ENCODE measurements at regions not wholly inside any gene's neighbourhood (a gene's known extent, or its start where the extent isn't known, plus 50 kb on each side); places are given as distances from the start of the nearest gene placed in this dataset.
"Not testable (repeated sequence)": the region's sequence is repeated elsewhere in the genome, so short reads cannot be mapped to it uniquely, and the experiment has no call there.

DNA sequence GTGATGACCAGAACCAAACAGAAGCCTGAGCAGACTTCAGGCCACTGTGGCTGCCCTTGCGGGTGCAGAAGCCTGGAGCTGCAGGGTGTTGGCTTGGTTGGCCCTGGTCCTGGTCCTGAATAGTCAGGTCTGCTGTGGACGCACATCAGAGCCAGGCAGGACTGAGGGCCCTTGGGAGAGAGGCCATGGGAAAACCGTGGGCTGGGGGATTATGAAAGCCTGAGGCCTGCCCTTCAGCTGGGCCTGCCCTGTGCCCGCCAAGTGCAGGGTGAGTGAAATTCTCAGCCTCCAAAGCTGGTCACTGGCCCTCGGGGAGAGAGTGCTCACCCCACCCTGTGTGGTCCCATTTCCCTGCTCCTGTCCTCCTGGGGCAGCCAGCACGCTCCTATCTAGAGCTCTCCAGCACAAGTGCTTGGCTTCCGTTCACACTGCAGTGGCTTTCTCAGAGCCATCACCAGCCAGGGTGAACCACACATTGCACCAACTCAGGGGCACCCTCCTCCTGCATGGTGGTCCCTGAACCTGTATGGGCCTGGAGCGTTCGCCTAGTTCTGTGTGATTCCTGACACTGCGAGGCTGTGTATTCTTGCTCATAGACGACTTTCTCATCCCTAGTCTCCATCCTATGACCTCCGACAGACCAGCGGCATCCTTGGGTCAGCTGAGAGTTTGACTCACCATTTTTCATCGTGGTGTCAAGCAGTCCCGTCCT lies 146.1 kb downstream of the TTLL2 start:
- no peak for DNase-seq (ENCODE audit: low read depth)

GRCh38 chr6:167471548-167471930 lies 146.7 kb downstream of the TTLL2 start:
- no peak for DNase-seq (ENCODE audit: low read depth)

- no peak for DNase-seq (ENCODE audit: low read depth)
Measured at GRCh38 chr6:167472148-167472547, 147.3 kb downstream of the TTLL2 start.

- DNase-seq (ENCODE audit: low read depth): no peak
Measured at GRCh38 chr6:167472880-167473279, 148.0 kb downstream of the TTLL2 start.

GRCh38 chr6:167474171-167474570 lies 149.3 kb downstream of the TTLL2 start:
- DNase-seq (ENCODE audit: low read depth): no peak

GRCh38 chr6:167474725-167475124 lies 149.8 kb downstream of the TTLL2 start:
- no peak for DNase-seq (ENCODE audit: low read depth)

GRCh38 chr6:167475947-167476346 lies 151.1 kb downstream of the TTLL2 start:
- no peak for DNase-seq (ENCODE audit: low read depth)

DNA sequence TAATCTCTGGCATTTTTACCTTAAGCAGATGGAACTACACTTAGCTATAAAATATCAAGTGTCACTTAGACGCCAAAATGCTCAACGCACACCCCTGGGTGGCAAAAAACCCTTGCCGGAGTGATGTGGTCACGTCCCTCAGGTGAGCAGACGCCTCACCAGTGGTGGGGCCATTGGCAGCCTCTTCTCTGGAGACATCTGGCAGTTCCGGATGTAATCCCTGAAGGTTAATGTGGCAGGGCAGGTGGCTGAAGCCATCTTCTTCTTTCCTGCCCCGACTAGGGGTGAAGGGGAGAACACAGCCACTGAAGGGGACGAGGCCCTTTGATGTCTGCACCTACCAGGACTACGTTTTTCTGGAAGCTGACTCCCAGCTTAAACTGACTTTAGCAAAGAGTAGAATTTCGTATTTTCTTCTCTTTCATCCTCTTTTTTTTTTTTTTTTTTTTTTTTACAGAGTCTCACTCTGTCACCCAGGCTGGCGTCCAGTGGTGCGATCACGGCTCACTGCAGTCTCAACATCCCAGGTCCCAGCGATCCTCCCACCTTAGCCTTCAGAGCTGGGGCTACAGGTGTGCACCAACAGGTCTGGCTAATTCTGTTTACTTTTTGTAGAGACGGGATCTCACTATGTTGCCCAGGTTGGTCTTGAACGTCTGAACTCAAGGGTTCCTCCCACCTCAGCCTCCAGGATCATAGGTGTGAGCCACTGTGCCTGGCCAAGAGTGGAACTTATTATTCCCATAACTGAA lies 152.1 kb downstream of the TTLL2 start:
- no peak for DNase-seq (ENCODE audit: low read depth)

GRCh38 chr6:167477688-167478087 lies 152.8 kb downstream of the TTLL2 start:
- DNase-seq (ENCODE audit: low read depth): no peak

DNA sequence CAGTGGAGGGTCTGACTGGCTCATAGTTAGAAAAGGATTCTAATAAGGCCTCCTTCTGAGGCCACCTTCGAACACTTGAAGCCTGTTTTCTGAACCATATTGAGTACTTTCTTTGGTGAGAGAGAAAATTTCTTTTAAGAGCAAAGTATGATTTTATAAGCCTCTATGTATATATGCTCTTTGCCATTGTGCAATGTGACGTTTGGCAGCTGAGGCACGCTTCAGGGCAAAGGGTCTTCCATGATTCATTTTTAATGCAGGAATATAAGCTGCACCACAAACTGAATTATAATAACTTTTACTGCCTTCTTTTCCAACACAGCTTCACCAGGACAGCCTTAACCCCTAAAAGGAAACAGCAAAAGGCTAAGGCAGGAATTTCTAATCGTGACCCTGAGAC lies 154.4 kb downstream of the TTLL2 start:
- DNase-seq (ENCODE audit: low read depth): no peak

DNA sequence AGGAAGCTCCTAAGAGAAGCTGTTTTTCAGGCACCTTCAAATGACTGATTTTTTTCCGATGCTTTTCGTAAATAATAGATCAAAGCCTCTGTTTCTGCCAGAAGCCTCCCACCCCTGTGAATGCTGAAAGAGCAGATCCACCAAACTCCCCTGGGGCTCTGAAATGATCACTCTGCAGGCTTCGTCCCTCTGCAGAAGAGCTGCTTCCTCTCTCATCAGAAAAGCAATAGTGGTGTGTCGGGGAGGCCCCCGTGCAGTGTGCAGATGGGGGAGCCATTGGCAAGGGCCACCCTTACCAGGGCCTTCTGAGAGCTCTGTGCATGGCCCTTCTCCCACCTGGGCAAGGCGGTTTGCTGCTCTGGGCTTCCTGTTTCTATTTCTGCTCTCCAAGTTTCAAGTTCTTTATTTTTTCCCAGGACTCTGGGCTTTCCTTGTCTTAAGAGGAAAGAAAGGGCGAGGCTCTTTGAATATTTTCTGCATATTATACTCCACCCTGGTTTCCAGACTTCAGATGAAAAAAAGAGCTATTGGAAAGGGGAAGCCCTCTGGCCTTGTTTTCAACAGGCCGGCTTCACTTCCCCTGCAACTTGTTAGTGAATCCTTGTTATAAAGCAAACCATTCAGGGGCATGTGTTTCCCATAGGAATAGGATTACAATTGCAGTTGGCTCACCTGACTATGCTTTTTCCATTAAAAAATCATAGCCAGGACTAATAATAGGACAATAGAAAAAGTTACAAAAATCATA lies 155.2 kb downstream of the TTLL2 start:
- no peak for DNase-seq (ENCODE audit: low read depth)

DNA sequence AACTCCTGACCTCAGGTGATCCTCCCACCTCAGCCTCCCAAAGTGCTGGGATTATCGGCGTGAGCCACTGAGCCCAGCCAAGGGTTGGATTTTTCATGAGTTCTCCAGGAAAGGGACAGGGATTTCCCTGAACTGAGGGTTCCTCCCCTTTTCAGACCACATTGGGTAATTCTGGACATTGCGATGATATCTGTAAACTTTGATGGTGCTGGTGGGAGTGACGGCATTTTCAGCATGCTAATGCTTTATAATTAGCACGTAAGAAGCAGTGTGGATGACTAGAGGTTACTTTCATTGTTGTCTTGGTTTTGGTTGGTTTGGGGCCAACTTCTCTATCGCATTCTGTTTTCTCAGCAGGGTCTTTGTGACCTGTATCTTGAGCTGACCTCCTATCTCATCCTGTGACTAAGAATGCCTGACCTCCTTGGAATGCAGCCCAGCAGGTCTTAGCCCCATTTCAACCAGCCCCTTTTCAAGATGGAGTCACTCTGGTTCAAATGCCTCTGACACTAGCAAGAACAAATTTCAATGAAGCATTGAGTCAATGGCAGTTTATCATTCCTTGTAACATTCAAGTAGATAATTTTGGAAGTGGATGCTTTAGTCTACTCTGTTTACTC lies 156.5 kb downstream of the TTLL2 start:
- DNase-seq (ENCODE audit: low read depth): no peak

DNA sequence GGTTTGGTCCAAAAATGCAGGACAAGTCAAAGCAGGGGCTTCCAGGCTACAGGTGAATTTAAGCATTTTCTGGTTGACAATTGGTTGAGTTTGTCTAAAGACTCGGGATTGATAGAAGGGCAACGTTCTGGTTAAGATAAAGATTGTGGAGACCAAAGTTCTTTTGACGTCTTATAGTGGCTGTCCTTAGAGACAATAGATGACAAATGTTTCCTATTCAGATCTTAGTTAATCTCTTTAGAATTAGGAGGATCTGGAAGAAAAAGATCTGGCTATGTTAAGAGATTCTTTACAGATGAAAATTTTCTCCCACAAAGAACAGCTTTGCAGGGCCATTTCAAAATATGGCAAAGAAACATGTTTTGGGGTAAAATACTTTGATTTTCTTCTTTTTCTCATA lies 157.9 kb downstream of the TTLL2 start:
- not testable (repeated sequence) for DNase-seq (ENCODE audit: low read depth)

DNA sequence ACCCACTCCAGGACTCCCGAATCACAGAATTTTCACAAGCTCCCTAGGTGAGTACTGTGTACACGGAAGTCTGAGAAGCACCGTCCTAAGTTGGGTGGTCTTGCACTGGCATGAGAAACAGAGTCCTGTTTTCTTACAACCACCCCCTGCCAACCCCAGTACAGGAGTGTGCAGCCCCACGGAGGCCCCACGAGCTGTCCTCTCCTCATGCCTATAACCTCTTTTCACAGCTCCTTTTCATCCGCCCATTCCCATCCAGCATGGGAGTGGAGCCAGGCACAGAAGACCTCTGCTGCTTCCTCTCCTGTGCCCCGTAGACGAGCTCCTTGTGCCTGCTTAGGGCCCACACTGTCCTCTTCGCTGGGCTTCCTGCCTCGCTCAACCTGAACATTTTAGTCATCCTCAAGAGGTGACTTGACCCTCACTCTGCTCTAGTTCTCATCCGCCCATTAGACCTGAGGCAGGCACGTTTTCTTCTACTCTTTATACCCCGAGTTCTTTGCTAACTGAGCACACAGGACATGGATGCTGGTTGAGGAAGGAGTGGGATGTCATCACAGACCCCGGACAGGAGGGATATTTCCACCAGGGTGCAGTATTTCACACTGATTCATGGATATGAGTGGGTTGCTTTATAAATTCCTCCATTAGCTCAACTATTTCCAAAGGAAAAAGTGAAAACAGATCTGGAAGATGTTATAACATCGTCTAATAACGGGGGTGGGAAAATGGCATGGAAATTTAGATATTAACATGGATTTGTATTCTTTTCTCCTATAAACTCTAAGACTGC lies 160.5 kb downstream of the TTLL2 start:
- no peak for DNase-seq (ENCODE audit: low read depth)

DNA sequence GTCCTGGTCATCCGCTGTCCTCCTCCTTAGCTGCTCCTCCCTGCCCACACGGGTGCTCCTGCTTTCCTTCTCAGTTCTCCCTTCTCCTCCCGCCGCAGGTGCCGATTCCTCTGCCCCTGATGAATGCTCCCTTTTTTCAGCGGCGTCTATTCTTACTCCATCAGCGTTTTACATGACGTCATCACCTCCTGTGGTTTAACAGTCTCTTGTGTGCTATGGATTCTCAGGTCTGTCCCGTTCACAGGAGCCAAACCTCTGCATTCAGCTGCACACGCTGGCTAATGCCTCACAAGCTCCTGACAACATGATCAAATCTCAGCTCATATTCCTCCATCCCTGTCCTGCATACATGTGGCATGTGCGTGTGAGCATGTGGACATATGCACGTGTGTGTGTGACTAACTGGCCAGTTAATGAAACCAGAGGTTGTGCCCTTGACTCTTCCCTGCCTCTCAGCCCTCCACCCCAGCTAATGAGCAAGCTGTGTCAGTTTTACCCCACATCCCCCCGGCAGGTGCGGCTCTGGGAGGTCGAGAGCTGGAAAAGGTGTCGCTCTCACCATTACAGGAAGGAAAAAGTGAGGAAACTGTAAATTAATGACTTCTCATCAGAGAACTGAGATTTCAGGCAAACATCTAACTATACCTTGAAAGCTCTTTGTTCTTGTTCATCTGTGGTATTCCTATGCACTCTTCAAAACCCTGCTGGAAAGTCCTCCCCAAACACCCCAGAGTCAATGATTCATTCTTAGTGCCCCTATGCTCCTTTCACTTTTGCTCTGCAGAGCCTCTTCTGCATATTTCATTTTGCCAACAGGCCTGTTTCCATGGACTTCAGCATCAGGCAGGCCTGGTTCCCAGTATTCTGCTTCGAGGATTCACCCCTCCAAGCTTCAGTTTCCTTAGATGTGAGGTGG lies 163.1 kb downstream of the TTLL2 start:
- no peak for DNase-seq (ENCODE audit: low read depth)

DNA sequence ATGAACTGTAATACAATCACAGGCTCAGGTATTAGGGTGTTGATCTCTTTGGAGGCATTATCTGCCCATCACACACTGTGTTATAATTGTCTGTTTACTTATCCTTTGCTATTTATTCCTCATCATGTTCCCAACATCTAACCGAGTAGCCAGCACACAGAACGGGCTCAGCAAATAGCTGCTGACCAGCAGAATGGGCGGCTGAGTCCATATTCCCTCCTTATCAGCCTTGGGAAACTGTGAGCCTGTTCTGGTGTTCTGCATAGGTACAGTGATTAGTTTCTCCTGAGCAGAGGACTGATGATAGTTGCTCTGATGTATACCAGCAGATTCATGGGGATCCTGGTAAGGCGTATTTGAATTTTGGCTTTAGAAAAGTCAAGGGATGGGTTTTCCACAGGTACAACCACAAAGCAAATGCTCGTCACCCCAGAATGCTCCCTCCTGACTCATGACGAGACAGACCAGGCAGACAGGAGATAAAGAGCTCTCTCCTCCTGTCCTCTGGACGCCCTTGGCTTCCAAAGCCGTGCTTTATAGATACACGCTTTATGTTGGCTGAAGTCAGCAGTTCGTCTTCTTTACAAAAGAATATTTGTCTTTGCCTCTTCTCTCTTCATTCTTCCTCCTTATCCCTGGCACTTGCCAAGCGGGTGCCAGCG lies 166.7 kb downstream of the TTLL2 start:
- DNase-seq (ENCODE audit: low read depth): no peak

GRCh38 chr6:167492100-167492449 lies 167.2 kb downstream of the TTLL2 start:
- no peak for DNase-seq (ENCODE audit: low read depth)

DNA sequence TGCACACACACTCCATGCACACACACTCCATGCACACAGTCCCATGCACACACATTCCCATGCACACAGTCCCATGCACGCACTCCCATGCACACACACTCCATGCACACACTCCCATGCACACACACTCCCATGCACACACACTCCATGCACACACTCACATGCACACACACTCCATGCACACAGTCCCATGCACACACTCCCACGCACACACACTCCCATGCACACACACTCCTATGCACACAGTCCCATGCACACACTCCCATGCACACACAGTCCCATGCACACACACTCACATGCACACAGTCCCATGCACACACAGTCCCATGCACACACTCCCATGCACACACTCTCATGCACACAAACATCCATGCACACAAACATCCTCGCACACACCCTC lies 168.4 kb downstream of the TTLL2 start:
- no peak for DNase-seq (ENCODE audit: low read depth)

GRCh38 chr6:167493976-167494697 lies 169.3 kb downstream of the TTLL2 start:
- no peak for DNase-seq (ENCODE audit: low read depth)

Measured in fibroblast of the conjunctiva (primary cell).